Stimulated activated naive CD8-positive, alpha-beta T cell treated with anti-CD3 and anti-CD28 coated beads, Interleukin-15, amount 100 ng/mL, for 72 hours (primary cell): ENCODE measurements at regions not wholly inside any gene's neighbourhood (a gene's known extent, or its start where the extent isn't known, plus 50 kb on each side); places are given as distances from the start of the nearest gene placed in this dataset.

Experiments
- ATAC-seq: fragments of 150-1000 bp; cut with Tn5 transposase; 2 replicates; pipeline ENCODE4 v1.10.0; 2021; ENCODE audit warnings: mild to moderate bottlenecking, moderate library complexity
- DNase-seq, 2 donors: peaks; one replicate each; pipeline ENCODE4 v3.0.0; 2021 to 2022
- H3K27ac Mint-ChIP-seq, 2 donors: one replicate each; pipeline ENCODE4 v1.8.0; 2022; ENCODE audit warnings: mild to moderate bottlenecking in 2 of 2, mixed read lengths in 2 of 2, moderate library complexity in 2 of 2
- H3K27me3 Mint-ChIP-seq: one replicate; pipeline ENCODE4 v1.8.0; 2022; ENCODE audit warnings: mixed read lengths
- H3K4me1 Mint-ChIP-seq: one replicate; pipeline ENCODE4 v1.8.0; 2022; ENCODE audit warnings: mild to moderate bottlenecking, mixed read lengths
- H3K4me3 Mint-ChIP-seq, 2 donors: one replicate each; pipeline ENCODE4 v1.8.0; 2022; ENCODE audit warnings: mild to moderate bottlenecking in 2 of 2, mixed read lengths in 2 of 2, moderate library complexity in 1 of 2
- H3K9me3 Mint-ChIP-seq, 2 donors: one replicate each; pipeline ENCODE4 v1.8.0; 2022; ENCODE audit warnings: mixed read lengths in 2 of 2

- H3K27me3 Mint-ChIP-seq, result no peaks in the 10 kb centered on the region
- H3K4me3 Mint-ChIP-seq, result no peak overlapping the region
- ATAC-seq, result no peak
- peaks cover 0 to 5% of the 10 kb centered on the region in 2 donors for H3K9me3 Mint-ChIP-seq
- no peak overlapping the region for H3K27ac Mint-ChIP-seq
- no peaks in the 10 kb centered on the region for H3K4me1 Mint-ChIP-seq
- DNase-seq, result no peak
Observed at GRCh38 chr13:33735276-33735675, 82.7 kb upstream of the RFC3 start.

GRCh38 chr13:33739254-33739653, 78.7 kb upstream of the RFC3 start:
- DNase-seq (no peak), ATAC-seq (no peak)
- H3K4me3 Mint-ChIP-seq, result no peak overlapping the region
- no peaks in the 10 kb centered on the region for H3K27me3 Mint-ChIP-seq
- H3K9me3 Mint-ChIP-seq, result peaks cover 0 to 5% of the 10 kb centered on the region in 2 donors
- H3K4me1 Mint-ChIP-seq, result peaks cover 15% of the 10 kb centered on the region
- H3K27ac Mint-ChIP-seq, result no peak overlapping the region

- Mint-ChIP-seq H3K27ac (no peak overlapping the region), H3K27me3 (no peaks in the 10 kb centered on the region), H3K4me1 (peaks cover 24% of the 10 kb centered on the region), H3K4me3 (no peak overlapping the region), H3K9me3 (peaks cover 0 to 5% of the 10 kb centered on the region in 2 donors)
- DNase-seq (no peak), ATAC-seq (no peak)
Observed at GRCh38 chr13:33740134-33740538, 77.8 kb upstream of the RFC3 start.

GRCh38 chr13:33742321-33742720, 75.6 kb upstream of the RFC3 start:
- H3K4me3 Mint-ChIP-seq, result no peak overlapping the region

GRCh38 chr13:33743438-33744368, 74.2 kb upstream of the RFC3 start:
- DNase-seq, result no peak
- H3K9me3 Mint-ChIP-seq, result no peaks in the 10 kb centered on the region
- H3K4me1 Mint-ChIP-seq, result peaks cover 24% of the 10 kb centered on the region
- no peaks in the 10 kb centered on the region for H3K27me3 Mint-ChIP-seq
- peak overlapping the region; percentile 6 to 82 for H3K27ac Mint-ChIP-seq
- H3K4me3 Mint-ChIP-seq, result no peak overlapping the region
- ATAC-seq, result peak; percentile 71

More at GRCh38 chr13:33742321-33742720, 75.6 kb upstream of the RFC3 start:
- DNase-seq, result no peak
- Mint-ChIP-seq H3K27ac (no peak overlapping the region), H3K27me3 (no peaks in the 10 kb centered on the region), H3K9me3 (no peaks in the 10 kb centered on the region), H3K4me1 (peaks cover 24% of the 10 kb centered on the region)
- no peak for ATAC-seq

GRCh38 chr13:33744589-33745369, 73.2 kb upstream of the RFC3 start:
- peaks cover 24% of the 10 kb centered on the region for H3K4me1 Mint-ChIP-seq
- H3K27me3 Mint-ChIP-seq, result no peaks in the 10 kb centered on the region
- ATAC-seq (no peak), DNase-seq (no peak)
- no peak overlapping the region for H3K4me3 Mint-ChIP-seq
- peak overlapping the region in 1 of 2 donors; percentile 47 for H3K27ac Mint-ChIP-seq
- no peaks in the 10 kb centered on the region for H3K9me3 Mint-ChIP-seq

- DNase-seq (no peak), ATAC-seq (no peak)
- Mint-ChIP-seq H3K4me3 (no peak overlapping the region), H3K9me3 (no peaks in the 10 kb centered on the region), H3K27ac (no peak overlapping the region), H3K4me1 (peaks cover 24% of the 10 kb centered on the region), H3K27me3 (no peaks in the 10 kb centered on the region)
Observed at GRCh38 chr13:33745370-33746324, 72.3 kb upstream of the RFC3 start.

- Mint-ChIP-seq H3K4me1 (peaks cover 21% of the 10 kb centered on the region), H3K27ac (no peak overlapping the region), H3K27me3 (no peaks in the 10 kb centered on the region), H3K9me3 (no peaks in the 10 kb centered on the region), H3K4me3 (no peak overlapping the region)
- no peak for DNase-seq
- no peak for ATAC-seq
Observed at GRCh38 chr13:33746867-33747266, 71.1 kb upstream of the RFC3 start.

GRCh38 chr13:33751151-33751550, 66.8 kb upstream of the RFC3 start:
- H3K4me1 Mint-ChIP-seq, result peaks cover 6% of the 10 kb centered on the region
- H3K4me3 Mint-ChIP-seq, result no peak overlapping the region
- DNase-seq (no peak), ATAC-seq (no peak)
- no peaks in the 10 kb centered on the region for H3K27me3 Mint-ChIP-seq
- no peaks in the 10 kb centered on the region for H3K9me3 Mint-ChIP-seq
- no peak overlapping the region for H3K27ac Mint-ChIP-seq

GRCh38 chr13:33752094-33752493, 65.9 kb upstream of the RFC3 start:
- H3K4me3 Mint-ChIP-seq, result no peak overlapping the region
- peaks cover 6% of the 10 kb centered on the region for H3K4me1 Mint-ChIP-seq
- H3K9me3 Mint-ChIP-seq, result no peaks in the 10 kb centered on the region
- H3K27me3 Mint-ChIP-seq, result no peaks in the 10 kb centered on the region
- ATAC-seq, result no peak
- no peak overlapping the region for H3K27ac Mint-ChIP-seq
- DNase-seq, result no peak

- Mint-ChIP-seq H3K4me1 (peaks cover 6% of the 10 kb centered on the region), H3K4me3 (peak overlapping the region in 1 of 2 donors; percentile 16), H3K27ac (peak overlapping the region in 1 of 2 donors; percentile 66), H3K9me3 (no peaks in the 10 kb centered on the region), H3K27me3 (no peaks in the 10 kb centered on the region)
- DNase-seq, result no peak
- no peak for ATAC-seq
Observed at GRCh38 chr13:33752597-33752996, 65.4 kb upstream of the RFC3 start.

- Mint-ChIP-seq H3K27ac (no peak overlapping the region), H3K4me1 (peaks cover 6% of the 10 kb centered on the region), H3K9me3 (no peaks in the 10 kb centered on the region), H3K27me3 (no peaks in the 10 kb centered on the region), H3K4me3 (no peak overlapping the region)
- ATAC-seq (no peak), DNase-seq (no peak)
Observed at GRCh38 chr13:33756929-33757328, 61.0 kb upstream of the RFC3 start.

- peaks cover 2% of the 10 kb centered on the region for H3K4me1 Mint-ChIP-seq
- no peak overlapping the region for H3K4me3 Mint-ChIP-seq
- H3K27ac Mint-ChIP-seq, result no peak overlapping the region
- no peak for DNase-seq
- H3K9me3 Mint-ChIP-seq, result no peaks in the 10 kb centered on the region
- ATAC-seq, result no peak
- H3K27me3 Mint-ChIP-seq, result no peaks in the 10 kb centered on the region
Observed at GRCh38 chr13:33757713-33758112, 60.2 kb upstream of the RFC3 start.

- no peak overlapping the region for H3K27ac Mint-ChIP-seq
- ATAC-seq, result no peak
- no peak for DNase-seq
- H3K4me1 Mint-ChIP-seq, result no peaks in the 10 kb centered on the region
- H3K4me3 Mint-ChIP-seq, result no peak overlapping the region
- H3K9me3 Mint-ChIP-seq, result no peaks in the 10 kb centered on the region
- H3K27me3 Mint-ChIP-seq, result no peaks in the 10 kb centered on the region
Observed at GRCh38 chr13:33758113-33758512, 59.8 kb upstream of the RFC3 start.

- H3K27me3 Mint-ChIP-seq, result no peaks in the 10 kb centered on the region
- H3K27ac Mint-ChIP-seq, result no peak overlapping the region
- no peak overlapping the region for H3K4me3 Mint-ChIP-seq
- no peaks in the 10 kb centered on the region for H3K4me1 Mint-ChIP-seq
- ATAC-seq (no peak), DNase-seq (no peak)
- no peaks in the 10 kb centered on the region for H3K9me3 Mint-ChIP-seq
Observed at GRCh38 chr13:33761740-33762139, 56.2 kb upstream of the RFC3 start.
